ENCODE measurements at regions not wholly inside any gene's neighbourhood (a gene's known extent, or its start where the extent isn't known, plus 50 kb on each side); places are given as distances from the start of the nearest gene placed in this dataset.
A peak's percentile ranks its signal among the peaks of the same experiment; 100 is the strongest.
"Not testable (repeated sequence)": the region's sequence is repeated elsewhere in the genome, so short reads cannot be mapped to it uniquely, and the experiment has no call there.

- DNase-seq (ENCODE audit: low read depth), result no peak
Measured at GRCh38 chr6:158920311-158920905, 79.6 kb downstream of the RSPH3 start.

GRCh38 chr6:158919865-158920264 lies 80.1 kb downstream of the RSPH3 start:
- no peak for DNase-seq (ENCODE audit: low read depth)

- no peak for DNase-seq (ENCODE audit: low read depth)
Measured at GRCh38 chr6:158916617-158917016, 83.4 kb downstream of the RSPH3 start.

- no peak for DNase-seq (ENCODE audit: low read depth)
Measured at GRCh38 chr6:158914923-158915322, 85.1 kb downstream of the RSPH3 start.

- DNase-seq (ENCODE audit: low read depth), result no peak
Measured at GRCh38 chr6:158913580-158913979, 86.4 kb downstream of the RSPH3 start.

GRCh38 chr6:158912655-158913054 lies 87.3 kb downstream of the RSPH3 start:
- DNase-seq (ENCODE audit: low read depth), result no peak

GRCh38 chr6:158911746-158912480 lies 88.1 kb downstream of the RSPH3 start:
- no peak for DNase-seq (ENCODE audit: low read depth)

- no peak for DNase-seq (ENCODE audit: low read depth)
Measured at GRCh38 chr6:158910484-158911440, 89.2 kb downstream of the RSPH3 start.

- DNase-seq (ENCODE audit: low read depth), result no peak
Measured at GRCh38 chr6:158909938-158910337, 90.1 kb downstream of the RSPH3 start.

GRCh38 chr6:158908606-158909005 lies 89.4 kb upstream of the EZR start:
- no peak for DNase-seq (ENCODE audit: low read depth)

GRCh38 chr6:158907931-158908330 lies 88.8 kb upstream of the EZR start:
- no peak for DNase-seq (ENCODE audit: low read depth)

GRCh38 chr6:158906926-158907325 lies 87.8 kb upstream of the EZR start:
- DNase-seq (ENCODE audit: low read depth), result no peak

- DNase-seq (ENCODE audit: low read depth), result no peak
Measured at GRCh38 chr6:158905277-158905676, 86.1 kb upstream of the EZR start.

- DNase-seq (ENCODE audit: low read depth), result no peak
Measured at GRCh38 chr6:158903801-158904200, 84.6 kb upstream of the EZR start.

- no peak for DNase-seq (ENCODE audit: low read depth)
Measured at GRCh38 chr6:158900663-158901312, 81.6 kb upstream of the EZR start.

GRCh38 chr6:158897236-158897635 lies 78.1 kb upstream of the EZR start:
- DNase-seq (ENCODE audit: low read depth), result no peak

GRCh38 chr6:158895661-158896060 lies 76.5 kb upstream of the EZR start:
- DNase-seq (ENCODE audit: low read depth), result no peak

- peak; percentile 61 for DNase-seq (ENCODE audit: low read depth)
Measured at GRCh38 chr6:158894193-158894592, 75.0 kb upstream of the EZR start.

GRCh38 chr6:158892266-158892665 lies 73.1 kb upstream of the EZR start:
- DNase-seq (ENCODE audit: low read depth), result no peak

GRCh38 chr6:158891560-158891959 lies 72.4 kb upstream of the EZR start:
- not testable (repeated sequence) for DNase-seq (ENCODE audit: low read depth)

GRCh38 chr6:158888171-158888570 lies 69.0 kb upstream of the EZR start:
- DNase-seq (ENCODE audit: low read depth), result not testable (repeated sequence)

GRCh38 chr6:158886346-158886977 lies 67.3 kb upstream of the EZR start:
- not testable (repeated sequence) for DNase-seq (ENCODE audit: low read depth)
